ENCODE measurements at regions not wholly inside any gene's neighbourhood (a gene's known extent, or its start where the extent isn't known, plus 50 kb on each side); places are given as distances from the start of the nearest gene placed in this dataset.

- H3K27ac ChIP-seq: no peak overlapping the region
- H3K4me3 ChIP-seq: no peak overlapping the region
- H3K36me3 ChIP-seq (ENCODE audit: insufficient read depth in 1 of 2, low read depth in 1 of 2): no peaks in the 10 kb centered on the region
- H3K9me3 ChIP-seq: no peaks in the 10 kb centered on the region
- no peak for TF ChIP-seq CTCF (IDR thresholded peaks at IDR 0.05)
- no peaks in the 10 kb centered on the region for H3K27me3 ChIP-seq (ENCODE audit: insufficient read depth in 3 of 3, low read length in 2 of 3)
- intact Hi-C loops (cut with DNase I): no loop called here
- DNase-seq (no peak), ATAC-seq (no peak)
- 81 to 87% (median 85%) methylated on average over 4 of the region's 4 CpGs for WGBS, 3 donors
- no peaks in the 10 kb centered on the region for H3K4me1 ChIP-seq
These were observed 114.9 kb downstream of the CD8B2 start for GRCh38 chr2:106602042-106602441.

DNA sequence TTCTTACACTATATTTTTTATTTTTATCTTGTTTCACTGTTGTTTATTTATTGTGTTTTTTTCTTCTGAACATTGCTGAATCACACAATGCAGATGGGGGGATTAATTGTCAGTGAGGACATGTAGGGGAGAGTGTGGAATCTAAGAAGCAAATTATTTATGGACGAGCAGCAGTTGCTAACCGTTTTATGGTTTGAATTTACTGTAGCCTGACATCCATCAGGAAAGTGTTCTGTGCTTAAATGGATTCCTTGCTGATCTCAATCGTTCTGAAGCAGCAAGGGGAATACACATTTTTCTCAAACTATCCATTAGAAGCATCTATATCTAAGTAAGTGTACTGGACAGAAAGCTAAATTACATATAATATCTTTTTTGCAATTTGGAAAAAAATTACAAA, 119.5 kb downstream of the CD8B2 start:
- no peaks in the 10 kb centered on the region for H3K27me3 ChIP-seq (ENCODE audit: insufficient read depth in 3 of 3, low read length in 2 of 3)
- no peak for ATAC-seq
- no peak for TF ChIP-seq CTCF (IDR thresholded peaks at IDR 0.05)
- DNase-seq: no peak
- no peaks in the 10 kb centered on the region for H3K36me3 ChIP-seq (ENCODE audit: insufficient read depth in 1 of 2, low read depth in 1 of 2)
- H3K9me3 ChIP-seq: no peaks in the 10 kb centered on the region
- no peak overlapping the region for H3K27ac ChIP-seq
- no peak overlapping the region for H3K4me3 ChIP-seq
- intact Hi-C loops (cut with DNase I): no loop called here
- WGBS, 3 donors: 24 to 39% (median 30%) methylated on average over 3 of the region's 3 CpGs
- H3K4me1 ChIP-seq: no peaks in the 10 kb centered on the region

DNA sequence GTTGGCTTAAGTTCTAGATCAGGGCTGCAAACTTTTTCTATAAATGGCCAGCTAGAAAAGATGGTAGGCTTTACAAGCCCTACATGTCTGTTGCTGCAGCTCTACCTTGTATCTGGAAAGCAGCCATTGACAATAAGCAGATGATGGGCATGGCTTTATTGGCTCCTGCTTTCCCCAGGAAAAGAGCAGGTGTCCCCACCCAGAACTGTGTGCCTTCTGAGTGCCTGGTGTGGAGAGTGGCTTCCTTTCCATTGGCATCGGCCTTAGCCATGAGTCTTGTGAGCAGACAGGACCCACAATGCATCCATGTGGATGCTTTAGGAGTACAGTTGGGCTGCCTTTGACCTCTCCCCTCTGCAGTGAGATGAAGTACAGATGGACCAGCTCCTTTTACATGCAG, 120.2 kb downstream of the CD8B2 start:
- intact Hi-C loops (cut with DNase I): no loop called here
- Histone ChIP-seq H3K36me3 (ENCODE audit: insufficient read depth in 1 of 2, low read depth in 1 of 2) (no peaks in the 10 kb centered on the region), H3K27ac (no peak overlapping the region), H3K4me1 (no peaks in the 10 kb centered on the region), H3K9me3 (peaks cover 3% of the 10 kb centered on the region), H3K27me3 (ENCODE audit: insufficient read depth in 3 of 3, low read length in 2 of 3) (no peaks in the 10 kb centered on the region), H3K4me3 (no peak overlapping the region)
- no peak for TF ChIP-seq CTCF (IDR thresholded peaks at IDR 0.05)
- no peak for ATAC-seq
- DNase-seq: no peak
- 86 to 100% (median 91%) methylated on average over 1 of the region's 1 CpG for WGBS, 3 donors

DNA sequence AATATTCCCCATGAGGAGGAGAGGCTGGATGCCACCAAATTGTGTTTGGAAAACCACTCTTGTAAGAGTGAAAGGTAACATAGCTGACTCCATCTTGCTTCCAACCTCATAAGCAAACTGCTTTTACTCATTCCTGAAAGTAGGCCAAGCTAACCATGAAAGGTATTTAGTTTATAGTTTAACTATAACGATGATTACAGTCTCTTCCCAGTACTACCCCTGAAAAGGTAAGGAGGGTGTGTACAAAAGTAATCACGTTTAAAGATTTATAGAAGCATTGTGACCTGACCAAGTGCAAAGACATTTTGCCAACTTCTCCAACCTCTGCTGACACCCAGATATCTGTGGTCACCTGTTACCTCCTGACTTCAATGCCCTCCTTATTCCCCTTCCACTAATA, 122.6 kb downstream of the CD8B2 start:
- ATAC-seq (no peak), DNase-seq (no peak)
- intact Hi-C loops (cut with DNase I): no loop called here
- H3K4me3 ChIP-seq: no peak overlapping the region
- H3K9me3 ChIP-seq: peaks cover 7% of the 10 kb centered on the region
- H3K27ac ChIP-seq: no peak overlapping the region
- H3K27me3 ChIP-seq (ENCODE audit: insufficient read depth in 3 of 3, low read length in 2 of 3): peaks cover 0 to 2% (median 0%) of the 10 kb centered on the region in 3 donors
- no peaks in the 10 kb centered on the region for H3K36me3 ChIP-seq (ENCODE audit: insufficient read depth in 1 of 2, low read depth in 1 of 2)
- no peaks in the 10 kb centered on the region for H3K4me1 ChIP-seq
- 78 to 81% (median 79%) methylated on average over 2 of the region's 2 CpGs for WGBS, 3 donors
- no peak for TF ChIP-seq CTCF (IDR thresholded peaks at IDR 0.05)

DNA sequence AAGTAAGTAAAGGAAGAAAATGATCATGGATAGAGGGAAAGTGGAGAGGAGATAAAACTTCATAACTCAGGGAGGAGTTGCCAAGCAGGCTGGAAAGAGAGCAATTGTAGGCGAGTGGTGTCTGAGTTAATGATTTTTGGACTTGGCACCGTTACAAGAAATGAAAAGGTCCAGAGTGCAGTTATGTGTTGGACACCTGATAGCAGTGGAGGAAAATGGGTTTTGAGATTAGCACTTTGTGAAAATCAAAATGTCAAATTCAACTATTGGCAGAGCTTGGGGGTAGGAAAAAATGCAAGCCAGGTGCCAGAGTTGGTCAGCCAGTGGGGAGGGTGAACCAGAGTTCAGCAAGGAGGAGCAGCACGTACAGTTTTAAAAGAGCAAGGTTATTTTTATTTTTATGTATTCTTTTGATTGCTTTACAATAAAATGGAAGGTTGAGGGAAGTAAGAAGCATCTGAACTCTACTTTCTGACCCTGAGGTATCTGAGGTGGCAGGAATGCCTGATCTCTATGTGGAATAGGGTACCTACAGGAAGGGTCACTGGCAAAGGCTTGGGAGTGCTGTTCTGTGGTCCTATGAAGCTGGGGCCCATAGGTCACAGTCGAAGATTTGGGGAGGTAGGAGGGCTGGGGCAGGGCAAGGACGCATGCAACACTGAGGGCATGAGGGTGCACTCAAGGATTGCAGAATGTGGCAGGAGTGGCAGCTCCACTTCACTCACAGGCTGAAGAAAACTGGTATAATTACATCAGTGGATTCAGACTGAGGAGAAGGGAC, 127.5 kb downstream of the CD8B2 start:
- Histone ChIP-seq H3K36me3 (ENCODE audit: insufficient read depth in 1 of 2, low read depth in 1 of 2) (no peaks in the 10 kb centered on the region), H3K27ac (no peak overlapping the region), H3K4me1 (no peaks in the 10 kb centered on the region), H3K9me3 (peaks cover 7% of the 10 kb centered on the region), H3K27me3 (ENCODE audit: insufficient read depth in 3 of 3, low read length in 2 of 3) (peaks cover 0 to 2% (median 0%) of the 10 kb centered on the region in 3 donors), H3K4me3 (no peak overlapping the region)
- DNase-seq (no peak), ATAC-seq (no peak)
- WGBS, 3 donors: 51 to 59% (median 57%) methylated on average over 5 of the region's 5 CpGs
- intact Hi-C loops (cut with DNase I): no loop called here
- no peak for TF ChIP-seq CTCF (IDR thresholded peaks at IDR 0.05)

Data from psoas muscle (tissue), 7 donors.